ENCODE measurements at regions not wholly inside any gene's neighbourhood (a gene's known extent, or its start where the extent isn't known, plus 50 kb on each side); places are given as distances from the start of the nearest gene placed in this dataset.

DNA sequence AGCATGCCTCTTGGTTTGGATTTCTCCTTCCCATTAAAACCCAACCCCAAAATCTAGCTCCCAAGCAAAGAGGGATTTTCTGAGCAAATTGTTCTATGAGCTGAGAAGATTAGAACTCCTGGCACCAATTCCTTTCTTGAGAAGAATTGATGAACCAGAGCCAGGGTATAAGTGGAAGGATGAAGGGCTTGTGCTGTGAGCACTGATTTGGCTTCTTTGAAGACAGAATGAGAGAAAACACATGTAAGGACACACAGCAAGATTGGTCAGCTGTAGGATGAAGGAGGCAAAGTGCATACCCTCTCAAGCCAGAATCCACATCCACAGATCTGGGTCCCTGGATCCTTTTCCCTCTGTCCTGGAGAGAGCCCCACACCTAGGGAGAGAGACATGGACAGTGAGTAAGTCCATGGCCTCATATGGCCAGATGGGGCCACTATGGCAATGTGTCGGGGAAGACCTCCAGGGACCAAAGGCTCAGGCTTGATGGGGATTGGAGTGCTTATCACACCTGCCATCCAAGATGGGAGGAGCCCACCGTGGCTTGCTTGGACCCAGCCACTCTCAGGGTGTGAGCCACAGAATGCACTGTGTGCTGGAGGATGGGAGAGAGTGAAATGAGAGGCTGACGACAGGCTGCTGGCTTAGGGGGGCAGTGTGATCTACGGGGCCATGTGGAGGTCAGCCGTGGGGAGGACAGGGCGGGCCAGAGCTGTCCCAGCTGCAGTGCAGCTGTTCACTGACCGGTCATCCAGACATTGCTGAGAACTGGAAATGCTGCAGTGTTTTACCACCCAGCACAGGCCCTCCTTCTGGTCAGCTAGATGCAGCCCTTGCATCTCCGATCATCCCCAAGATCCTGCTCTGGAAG, 339.8 kb downstream of the CYP26B1 start (continued):
- TF ChIP-seq, protein P1, sequence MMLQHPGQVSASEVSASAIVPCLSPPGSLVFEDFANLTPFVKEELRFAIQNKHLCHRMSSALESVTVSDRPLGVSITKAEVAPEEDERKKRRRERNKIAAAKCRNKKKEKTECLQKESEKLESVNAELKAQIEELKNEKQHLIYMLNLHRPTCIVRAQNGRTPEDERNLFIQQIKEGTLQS (IDR thresholded peaks at IDR 0.05; ENCODE audit: insufficient read depth, low read depth, low read length), result no peak
- no peak for TF ChIP-seq SP4 (IDR thresholded peaks at IDR 0.05; ENCODE audit: low read length)
- no peak for TF ChIP-seq SP1 (IDR thresholded peaks at IDR 0.05; ENCODE audit: low read depth, low read length)
- TF ChIP-seq NANOG (IDR thresholded peaks at IDR 0.05; ENCODE audit: insufficient read depth, low read depth, low read length, poor library complexity, severe bottlenecking), result no peak
- TF ChIP-seq EGR1 (IDR thresholded peaks at IDR 0.05; ENCODE audit: borderline replicate concordance, low read depth, low read length), result no peak
- no peak for TF ChIP-seq TCF12 (IDR thresholded peaks at IDR 0.05; ENCODE audit: low read depth, low read length)
- no peak for TF ChIP-seq SIN3A (conservative IDR thresholded peaks at IDR 0.05 in 1 of 2, IDR thresholded peaks at IDR 0.05 in 1 of 2; ENCODE audit: low read depth in 1 of 2, low read length in 2 of 2)
